HG03280 (cell line): ENCODE measurements at regions not wholly inside any gene's neighbourhood (a gene's known extent, or its start where the extent isn't known, plus 50 kb on each side); places are given as distances from the start of the nearest gene placed in this dataset.
"Not testable (repeated sequence)": the region's sequence is repeated elsewhere in the genome, so short reads cannot be mapped to it uniquely, and the experiment has no call there.

Experiments
- ATAC-seq: cut with Tn5 transposase; IDR thresholded peaks from one replicate; pipeline ENCODE4 v1.9.1; 2021; ENCODE audit warnings: mild to moderate bottlenecking, moderate library complexity; ENCODE audit not compliant: unreplicated experiment

DNA sequence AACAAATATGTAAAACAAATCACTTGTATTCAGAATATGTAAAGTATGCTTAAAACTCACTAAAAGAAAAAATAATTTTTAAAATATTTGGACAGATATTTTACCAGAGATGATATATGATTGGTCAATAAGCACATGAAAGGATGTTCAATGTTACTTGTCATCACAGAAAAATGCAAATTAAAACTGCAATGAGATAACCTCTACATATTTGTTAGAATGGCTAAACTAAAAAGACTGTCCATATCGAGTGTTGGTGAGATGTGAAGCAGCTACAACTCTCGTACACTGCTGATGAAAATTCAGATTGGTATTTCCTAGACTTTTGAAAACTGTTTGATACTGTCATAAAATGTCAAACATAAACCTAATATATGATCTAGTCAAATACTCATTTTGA, 685.1 kb downstream of the DTWD2 start:
- no peak for ATAC-seq

DNA sequence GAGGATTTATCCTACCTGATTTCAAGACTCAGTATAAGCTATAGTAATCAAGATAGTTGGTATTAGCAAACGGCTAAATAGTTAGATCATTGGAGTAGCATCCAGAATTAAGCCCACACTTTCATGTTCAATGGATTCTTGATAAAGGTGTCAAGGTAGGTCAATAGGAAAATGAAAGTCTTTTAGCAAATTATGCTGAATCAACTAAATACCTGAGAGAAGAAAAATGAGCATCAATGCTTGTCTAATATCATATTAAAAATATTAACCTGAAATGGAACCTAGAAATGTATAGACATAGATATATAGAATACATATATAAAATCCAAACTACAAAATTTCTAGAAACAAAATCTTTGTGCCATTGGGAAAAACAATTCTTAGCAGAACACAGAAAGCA, 685.6 kb downstream of the DTWD2 start:
- no peak for ATAC-seq

DNA sequence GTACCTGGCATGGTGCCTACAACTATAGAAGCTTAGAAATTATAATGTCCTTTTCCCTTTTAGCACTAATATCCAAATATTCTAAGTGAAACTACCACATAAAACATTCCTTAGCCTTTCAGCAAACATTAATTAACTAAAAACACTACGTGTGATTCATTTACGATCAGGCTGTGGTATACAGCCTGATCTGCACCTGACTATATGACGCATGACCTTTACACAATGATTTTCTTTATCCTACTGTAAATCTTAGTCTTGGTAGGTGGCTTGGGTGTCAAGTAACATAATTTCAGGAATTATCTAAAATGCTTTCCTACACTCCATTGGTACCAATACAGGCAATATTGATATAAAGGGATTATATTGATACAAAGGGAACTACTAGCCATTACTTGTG, 686.7 kb downstream of the DTWD2 start:
- ATAC-seq = no peak

DNA sequence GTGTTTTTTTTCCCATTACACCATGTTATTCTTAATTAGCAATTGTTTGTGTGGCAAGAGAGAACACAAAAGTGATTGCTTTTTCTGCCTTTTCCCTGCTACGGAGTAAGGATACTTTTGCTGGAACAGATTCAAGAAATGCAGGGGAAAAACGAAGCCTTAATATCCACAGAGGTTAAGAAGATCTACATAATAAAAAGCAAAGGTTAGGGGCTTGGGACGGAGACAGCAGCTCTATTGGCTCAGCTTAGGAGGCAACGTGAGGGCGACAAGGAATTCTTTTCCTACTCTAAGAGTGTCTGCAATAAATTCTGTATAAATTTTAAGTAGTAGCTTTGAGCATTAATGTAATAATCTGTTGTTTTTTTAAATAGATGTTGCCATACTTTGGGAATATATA, 693.3 kb downstream of the DTWD2 start:
- no peak for ATAC-seq

DNA sequence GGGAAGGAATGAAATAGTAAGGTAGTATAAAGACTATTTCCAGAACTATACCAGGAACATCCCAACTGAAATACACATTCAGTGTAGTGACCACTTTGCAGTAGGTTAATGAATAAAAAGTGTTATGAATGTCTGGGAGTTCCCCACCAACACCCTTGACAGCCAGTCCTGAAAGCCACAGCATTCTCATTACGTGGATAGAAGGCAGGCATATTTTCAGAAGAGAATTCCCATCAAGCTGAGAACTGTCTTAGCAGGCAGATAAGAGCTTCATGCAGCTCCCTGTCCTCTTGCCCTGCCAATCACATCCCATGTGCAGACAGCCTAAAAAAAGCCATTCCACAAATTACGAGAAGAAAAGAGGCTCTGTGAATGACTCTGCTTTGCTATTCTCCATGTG, 695.0 kb downstream of the DTWD2 start:
- ATAC-seq = no peak

DNA sequence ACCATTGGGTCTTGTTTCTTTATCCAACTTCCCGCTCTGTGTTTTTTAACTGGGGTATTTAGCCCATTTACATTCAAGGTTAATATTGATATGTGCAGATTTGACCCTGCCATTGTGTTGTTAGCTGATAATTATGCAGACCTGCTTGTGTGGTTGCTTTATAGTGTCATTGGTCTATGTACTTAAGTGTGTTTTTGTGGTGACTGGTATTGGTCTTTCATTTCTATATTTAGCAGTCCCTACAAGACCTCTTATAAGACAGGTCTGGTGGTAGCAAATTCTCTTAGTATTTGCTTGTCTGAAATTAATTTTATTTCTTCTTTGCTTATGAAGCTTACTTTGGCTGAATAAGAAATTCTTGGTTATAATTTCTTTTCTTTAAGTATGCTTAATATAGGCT, 698.1 kb downstream of the DTWD2 start:
- ATAC-seq = no peak

DNA sequence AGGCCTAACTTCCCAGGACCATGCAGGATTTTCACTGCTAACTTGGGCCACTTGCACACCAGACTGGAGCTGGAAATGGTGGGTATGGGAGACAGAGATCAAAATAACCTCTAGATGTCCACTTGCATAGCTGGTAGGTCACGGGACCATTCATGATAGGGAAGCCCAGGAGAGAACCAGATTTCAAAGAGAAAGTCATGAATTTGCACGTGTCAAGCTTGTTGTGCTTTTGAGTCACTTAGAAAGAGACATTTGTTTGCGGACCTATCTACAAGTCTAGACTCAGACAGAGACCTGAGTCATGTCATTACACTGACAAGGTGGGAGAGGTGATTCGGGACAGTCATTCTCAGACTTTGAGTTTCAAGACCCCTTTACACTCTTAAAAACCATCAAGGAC, 704.1 kb downstream of the DTWD2 start:
- ATAC-seq = not testable (repeated sequence)

DNA sequence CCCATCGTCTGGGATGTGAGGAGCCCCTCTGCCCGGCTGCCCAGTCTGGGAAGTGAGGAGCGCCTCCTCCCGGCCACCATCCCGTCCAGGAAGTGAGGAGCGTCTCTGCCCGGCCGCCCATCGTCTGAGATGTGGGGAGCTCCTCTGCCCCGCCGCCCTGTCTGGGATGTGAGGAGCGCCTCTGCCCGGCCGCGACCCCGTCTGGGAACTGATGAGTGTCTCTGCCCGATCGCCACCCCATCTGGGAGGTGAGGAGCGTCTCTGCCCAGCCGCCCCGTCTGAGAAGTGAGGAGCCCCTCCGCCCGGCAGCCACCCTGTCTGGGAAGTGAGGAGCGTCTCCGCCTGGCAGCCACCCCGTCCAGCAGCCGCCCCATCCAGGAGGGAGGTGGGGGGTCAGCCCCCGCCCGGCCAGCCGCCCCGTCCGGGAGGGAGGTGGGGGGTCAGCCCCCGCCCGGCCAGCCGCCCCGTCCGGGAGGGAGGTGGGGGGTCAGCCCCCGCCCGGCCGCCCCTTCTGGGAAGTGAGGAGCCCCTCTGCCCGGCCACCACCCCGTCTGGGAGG, 705.8 kb downstream of the DTWD2 start:
- ATAC-seq = not testable (repeated sequence)

DNA sequence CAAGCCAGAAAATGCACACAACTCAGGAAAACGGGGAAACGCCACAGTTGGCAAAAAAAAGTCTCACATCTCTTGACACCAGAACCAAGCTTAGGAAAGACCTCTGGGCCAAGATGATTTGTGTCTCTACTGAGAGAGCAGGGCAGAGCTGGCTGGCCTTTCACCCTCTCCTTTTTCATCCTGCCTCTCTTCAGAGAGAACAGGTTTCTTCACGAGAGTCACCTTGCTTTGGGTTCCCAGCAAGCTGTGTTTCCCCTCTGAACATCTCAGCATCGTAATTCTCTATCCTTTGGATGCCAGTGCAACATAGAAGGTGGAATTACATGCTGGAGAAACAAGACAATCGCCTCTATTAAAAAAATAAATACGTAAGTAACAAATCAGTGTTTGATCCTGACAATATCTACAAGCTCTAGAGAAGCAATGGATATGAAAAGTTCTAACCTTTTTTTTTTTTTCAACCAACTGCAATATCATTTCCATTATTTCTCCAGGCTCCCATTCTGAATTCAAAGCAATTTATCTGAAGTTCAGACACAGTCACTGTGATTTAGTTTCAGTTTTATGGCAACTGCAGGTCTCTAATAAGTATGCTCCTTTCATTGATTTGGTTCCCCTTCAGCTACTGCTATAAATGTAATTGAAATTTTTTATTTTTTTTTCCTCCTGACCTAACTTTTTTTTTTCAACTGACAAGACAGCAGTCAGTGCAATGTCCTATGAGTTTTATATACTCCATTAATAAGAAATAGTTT, 708.6 kb downstream of the DTWD2 start:
- ATAC-seq = no peak

DNA sequence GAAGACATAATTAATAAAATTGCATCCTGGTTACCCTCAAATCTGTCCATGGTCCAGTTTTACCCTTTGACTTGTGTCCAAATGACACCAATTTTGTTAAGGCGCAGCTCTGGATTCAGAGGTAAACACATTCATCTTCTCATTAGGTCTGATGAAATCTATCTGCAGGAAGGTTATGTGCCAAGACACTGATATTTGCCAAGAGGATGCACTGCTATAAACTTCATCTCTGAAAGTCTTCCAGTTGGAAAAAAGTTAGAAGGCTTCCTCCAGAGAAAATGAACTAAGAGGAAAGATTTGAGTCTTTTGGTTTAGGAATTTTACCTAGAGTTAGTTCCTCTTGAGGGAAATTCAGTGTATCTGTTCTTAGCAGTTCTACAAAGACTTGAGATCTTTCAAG, 717.8 kb downstream of the DTWD2 start:
- ATAC-seq = no peak

DNA sequence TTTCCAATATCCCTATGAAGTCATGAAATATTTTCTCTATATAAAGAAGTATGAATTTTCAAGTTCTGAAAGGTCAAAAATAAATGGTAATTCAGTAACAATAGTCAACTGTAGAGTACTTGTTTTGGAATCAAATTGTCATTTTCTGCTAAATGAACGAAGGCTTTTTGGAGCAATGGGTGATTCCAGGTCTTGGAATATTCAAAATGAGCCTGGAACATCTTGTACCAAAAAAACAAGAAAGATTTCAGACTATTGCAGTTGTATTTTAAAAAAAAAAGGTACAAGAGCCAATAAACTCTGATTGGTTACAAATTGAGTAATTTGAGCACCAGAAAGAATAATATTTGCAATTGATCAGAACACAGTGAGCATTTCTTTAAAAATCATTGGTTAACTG, 730.1 kb downstream of the DTWD2 start:
- no peak for ATAC-seq

DNA sequence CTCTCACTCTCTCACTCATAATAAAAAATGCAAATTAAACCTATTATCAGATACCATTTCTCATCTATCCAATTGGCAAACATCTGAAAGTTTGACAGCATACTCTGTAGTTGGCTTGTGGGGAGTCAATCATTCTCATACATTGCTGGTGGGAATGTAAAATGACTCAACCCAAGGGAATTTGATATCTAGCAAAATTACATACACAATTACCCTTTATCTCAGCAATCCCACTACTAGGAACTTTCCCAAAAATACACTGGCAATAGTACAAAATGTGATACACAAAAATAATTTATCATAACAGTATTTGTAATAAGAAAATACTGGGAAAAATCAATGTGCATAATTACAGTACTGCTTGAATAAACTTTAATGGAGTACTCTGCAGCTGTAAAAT, 731.3 kb downstream of the DTWD2 start:
- no peak for ATAC-seq

DNA sequence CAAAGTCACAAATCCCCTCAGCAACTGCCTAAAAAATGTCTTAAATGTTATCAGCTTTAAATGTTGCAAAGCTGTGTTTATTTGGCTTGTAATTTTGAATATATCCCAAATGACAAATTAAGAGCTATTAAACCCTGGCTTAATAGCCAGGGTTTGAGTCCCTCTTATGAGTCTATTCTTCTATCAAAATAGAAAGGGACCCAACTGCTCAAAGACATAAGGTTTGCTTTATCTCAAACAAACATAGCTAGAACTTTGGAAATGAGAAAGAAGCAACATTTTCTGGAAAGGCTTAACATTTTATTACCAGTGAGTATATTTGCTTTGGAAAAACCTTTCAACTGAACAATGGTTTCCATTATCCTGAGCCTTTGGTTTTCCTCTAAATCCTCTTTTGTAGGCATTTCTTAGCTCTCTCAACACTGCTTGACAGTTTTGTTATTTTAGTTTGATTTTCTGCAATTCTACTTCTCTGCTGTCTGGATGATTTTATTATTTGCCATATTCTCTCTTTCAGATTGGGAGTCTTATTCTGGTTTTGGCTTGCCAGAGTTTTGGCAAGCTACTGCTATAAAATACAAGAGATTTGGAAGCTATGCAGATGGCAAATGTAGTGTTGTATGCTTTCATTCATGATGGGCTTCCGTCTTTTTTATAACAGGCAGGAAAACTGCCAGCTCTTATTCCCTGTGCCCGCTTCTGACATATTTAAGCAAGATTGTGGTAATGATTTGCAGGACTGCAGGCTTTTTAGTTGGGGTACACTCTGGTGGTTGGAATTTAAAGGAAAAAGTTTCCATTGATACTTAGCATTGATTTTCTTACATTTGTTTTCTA, 734.9 kb downstream of the DTWD2 start:
- no peak for ATAC-seq

DNA sequence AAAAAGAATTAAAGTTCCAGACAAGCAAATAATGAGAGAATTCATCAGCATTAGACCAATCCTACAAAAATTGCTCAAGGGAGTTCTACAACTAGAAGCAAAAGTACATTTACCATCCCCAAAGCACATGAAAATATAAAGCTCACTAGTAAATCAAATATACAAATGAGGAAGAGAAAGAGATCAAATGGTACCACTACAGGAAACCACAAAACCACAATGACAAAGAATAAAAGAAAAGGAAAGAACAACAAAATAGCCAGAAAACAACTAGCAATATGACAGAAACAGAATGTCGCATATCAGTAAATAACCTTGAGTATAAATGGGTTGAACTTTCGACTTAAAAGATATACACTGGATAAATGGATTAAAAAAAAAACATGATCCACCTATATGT, 739.0 kb downstream of the DTWD2 start:
- ATAC-seq = peak; percentile 52

DNA sequence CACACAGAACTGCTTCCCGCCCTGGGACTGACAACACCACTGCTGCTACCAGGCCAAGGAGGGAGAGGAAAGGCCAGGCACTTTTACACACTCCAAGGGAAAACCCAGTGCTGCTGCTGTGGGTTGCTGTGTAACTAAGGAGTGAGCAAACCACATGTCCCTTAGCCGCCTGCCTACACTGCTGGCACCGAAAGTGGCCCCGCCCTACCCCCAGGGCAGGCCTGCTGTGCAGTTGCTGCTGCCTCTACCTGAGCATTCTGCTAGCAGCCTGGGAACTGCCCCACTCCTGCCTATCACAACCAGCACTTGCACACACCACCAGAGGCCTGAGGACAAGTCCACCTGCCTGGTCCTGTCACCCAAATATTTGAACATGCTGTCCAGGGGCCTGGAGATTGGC, 740.9 kb downstream of the DTWD2 start:
- no peak for ATAC-seq

DNA sequence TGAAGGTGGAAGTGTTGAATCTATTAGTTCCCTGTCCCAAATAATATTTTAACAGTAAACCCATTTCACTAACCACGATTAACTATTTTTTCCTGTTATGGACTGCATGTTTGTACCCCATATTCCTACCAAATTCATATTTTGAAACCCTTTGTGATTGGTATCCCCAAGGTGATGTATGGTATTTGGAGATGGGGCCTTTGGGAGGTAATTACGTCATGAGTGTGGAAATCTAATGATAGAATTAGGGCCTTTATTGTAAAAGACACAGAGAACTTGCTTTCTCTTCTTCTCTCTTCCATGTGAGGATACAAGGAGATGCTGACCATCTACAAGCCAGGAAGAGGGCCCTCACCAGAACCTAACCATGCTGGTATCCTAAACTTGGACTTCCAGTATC, 744.7 kb downstream of the DTWD2 start:
- no peak for ATAC-seq

DNA sequence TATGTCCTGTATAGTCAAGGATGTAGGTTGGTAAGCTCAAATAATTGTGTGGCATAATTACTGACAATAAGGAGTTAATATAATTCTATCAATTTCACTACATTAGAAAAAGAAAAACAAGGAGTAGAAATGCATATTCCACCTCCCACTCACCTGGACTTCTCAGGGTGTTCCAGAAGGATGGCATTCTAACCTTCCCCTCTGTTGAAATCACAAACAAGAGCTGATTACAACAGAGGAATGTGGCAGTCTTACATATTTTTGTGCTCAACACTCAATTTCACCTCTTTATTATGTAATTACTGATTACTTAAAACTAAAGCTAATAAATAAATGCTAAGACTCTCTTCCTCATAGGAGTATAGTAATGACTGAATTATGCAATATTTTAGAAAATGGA, 745.3 kb downstream of the DTWD2 start:
- no peak for ATAC-seq

DNA sequence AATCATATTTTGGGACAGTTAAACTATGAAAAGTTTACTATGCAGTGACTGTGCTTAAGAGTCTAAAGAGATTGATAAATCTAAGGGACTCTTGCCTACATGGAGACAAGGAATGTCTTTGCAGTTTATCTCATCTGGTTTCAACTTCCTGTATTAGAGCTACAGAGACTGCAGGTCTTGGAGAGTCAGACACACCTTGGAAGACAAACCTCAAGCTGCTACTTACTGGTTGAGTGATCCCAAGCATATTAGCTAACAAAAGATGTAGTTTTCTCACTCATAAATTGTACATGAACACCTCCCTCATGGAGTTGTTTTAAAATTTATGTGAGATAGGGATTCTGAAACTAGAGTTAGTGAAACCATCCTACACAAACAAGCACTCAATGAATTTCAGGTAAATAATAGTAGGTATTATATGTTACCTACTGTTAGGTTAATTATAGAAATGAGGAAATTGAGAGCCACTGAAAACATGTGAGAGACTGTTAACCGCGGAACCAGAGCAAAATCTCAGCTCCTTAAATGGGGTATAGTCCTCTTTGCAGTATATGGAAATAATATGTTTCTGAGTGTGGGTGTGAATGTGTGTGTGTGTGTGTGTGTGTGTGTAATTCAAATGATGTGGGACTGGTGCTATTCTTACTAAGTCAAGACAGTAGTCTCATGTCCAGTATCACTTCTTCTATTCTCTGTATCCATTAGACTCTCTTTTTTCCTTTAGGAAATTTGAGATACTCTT, 752.1 kb downstream of the DTWD2 start:
- ATAC-seq = no peak

DNA sequence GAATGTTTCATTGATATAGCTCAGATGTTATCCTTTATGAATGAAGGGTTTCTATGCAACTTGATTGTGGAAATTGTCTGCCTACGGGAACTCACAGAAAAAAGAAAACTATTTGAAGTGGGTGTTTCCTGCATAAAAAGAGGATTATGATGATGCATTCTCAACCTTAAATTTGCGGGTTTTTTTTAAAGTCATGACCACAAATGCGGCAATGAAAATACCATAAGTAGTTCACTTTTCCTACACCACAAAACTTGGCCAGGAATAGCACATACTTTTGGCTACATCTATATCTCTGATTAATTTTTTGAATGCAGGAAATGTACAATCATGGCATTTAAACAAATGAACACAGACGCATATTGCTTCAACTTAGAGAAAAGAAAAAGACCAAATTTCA, 754.7 kb downstream of the DTWD2 start:
- no peak for ATAC-seq

DNA sequence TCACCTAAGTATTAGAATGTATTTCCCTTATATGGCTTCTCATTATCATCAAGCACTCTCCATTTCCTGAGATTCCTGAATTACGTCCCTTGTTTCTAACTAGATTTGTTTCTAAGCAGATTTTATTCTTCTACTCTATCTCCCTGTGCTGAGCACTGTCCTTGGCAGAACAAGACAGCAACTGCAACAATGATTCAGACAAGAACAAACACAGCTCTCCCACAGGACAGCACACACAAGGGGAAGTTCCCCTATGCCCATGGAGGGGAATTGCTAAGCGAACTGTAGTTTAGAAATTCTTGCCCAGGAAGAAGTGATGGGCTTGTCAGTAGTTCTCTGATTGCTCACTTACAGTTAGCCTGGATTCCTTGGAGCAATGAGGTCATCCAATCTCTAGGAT, 759.9 kb downstream of the DTWD2 start:
- ATAC-seq = no peak

DNA sequence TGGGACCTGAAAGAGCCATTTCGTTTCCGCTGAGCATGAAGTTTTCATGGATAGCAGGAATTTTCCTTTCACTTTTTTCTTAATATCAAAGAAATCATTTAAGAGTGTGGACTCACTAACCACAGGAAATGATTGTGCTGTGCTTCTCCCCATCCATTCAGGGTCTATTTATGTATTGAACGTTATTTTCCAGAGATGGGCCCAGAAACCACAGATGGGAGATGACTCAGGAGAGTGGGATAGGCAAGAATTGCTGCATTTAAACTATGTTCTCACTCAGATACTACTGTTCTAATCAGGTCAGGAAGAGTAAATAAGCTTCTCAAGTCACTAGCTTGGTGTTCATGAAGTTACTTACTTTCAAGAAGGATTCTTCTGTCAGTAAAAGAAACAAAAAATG, 763.8 kb downstream of the DTWD2 start:
- ATAC-seq = no peak
